ENCODE measurements at regions not wholly inside any gene's neighbourhood (a gene's known extent, or its start where the extent isn't known, plus 50 kb on each side); places are given as distances from the start of the nearest gene placed in this dataset.

- TF ChIP-seq, protein P1, sequence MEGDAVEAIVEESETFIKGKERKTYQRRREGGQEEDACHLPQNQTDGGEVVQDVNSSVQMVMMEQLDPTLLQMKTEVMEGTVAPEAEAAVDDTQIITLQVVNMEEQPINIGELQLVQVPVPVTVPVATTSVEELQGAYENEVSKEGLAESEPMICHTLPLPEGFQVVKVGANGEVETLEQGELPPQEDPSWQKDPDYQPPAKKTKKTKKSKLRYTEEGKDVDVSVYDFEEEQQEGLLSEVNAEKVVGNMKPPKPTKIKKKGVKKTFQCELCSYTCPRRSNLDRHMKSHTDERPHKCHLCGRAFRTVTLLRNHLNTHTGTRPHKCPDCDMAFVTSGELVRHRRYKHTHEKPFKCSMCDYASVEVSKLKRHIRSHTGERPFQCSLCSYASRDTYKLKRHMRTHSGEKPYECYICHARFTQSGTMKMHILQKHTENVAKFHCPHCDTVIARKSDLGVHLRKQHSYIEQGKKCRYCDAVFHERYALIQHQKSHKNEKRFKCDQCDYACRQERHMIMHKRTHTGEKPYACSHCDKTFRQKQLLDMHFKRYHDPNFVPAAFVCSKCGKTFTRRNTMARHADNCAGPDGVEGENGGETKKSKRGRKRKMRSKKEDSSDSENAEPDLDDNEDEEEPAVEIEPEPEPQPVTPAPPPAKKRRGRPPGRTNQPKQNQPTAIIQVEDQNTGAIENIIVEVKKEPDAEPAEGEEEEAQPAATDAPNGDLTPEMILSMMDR (IDR thresholded peaks at IDR 0.05): no peak
- DNase-seq: no peak
- Histone ChIP-seq H3K27me3 (ENCODE audit: control insufficient read depth, insufficient read depth, low read length) (no peaks in the 10 kb centered on the region), H3K4me3 (ENCODE audit: low read length) (no peak overlapping the region), H3K4me1 (ENCODE audit: control insufficient read depth, insufficient read depth, low read length) (peaks cover 4% of the 10 kb centered on the region), H3K9me3 (ENCODE audit: control insufficient read depth, insufficient read depth, low read length) (no peaks in the 10 kb centered on the region), H3K36me3 (ENCODE audit: control insufficient read depth, insufficient read depth, low read length) (peaks cover 6% of the 10 kb centered on the region), H3K27ac (ENCODE audit: low read length) (no peak overlapping the region)
- H3K27ac Mint-ChIP-seq: no peak overlapping the region
- intact Hi-C loops (cut with micrococcal nuclease): no loop called here
- ATAC-seq: no peak
- no peak overlapping the region for H3K4me3 Mint-ChIP-seq
- H3K4me1 Mint-ChIP-seq: peaks cover 19 to 26% of the 10 kb centered on the region in 2 donors
- H3K9me3 Mint-ChIP-seq: no peaks in the 10 kb centered on the region
- WGBS (ENCODE audit: insufficient coverage): 96% methylated on average over 7 of the region's 7 CpGs
- peaks cover 5% of the 10 kb centered on the region for H3K36me3 Mint-ChIP-seq
- no peaks in the 10 kb centered on the region for H3K27me3 Mint-ChIP-seq (ENCODE audit: low read depth in 2 of 2)
Measured at GRCh38 chr1:222991908-222992307, 151.1 kb downstream of the TLR5 start.

GRCh38 chr1:222994511-222995235 lies 148.4 kb downstream of the TLR5 start:
- H3K27ac ChIP-seq (ENCODE audit: low read length): no peak overlapping the region
- Mint-ChIP-seq H3K4me3 (no peak overlapping the region), H3K36me3 (peaks cover 5% of the 10 kb centered on the region), H3K27ac (no peak overlapping the region), H3K9me3 (no peaks in the 10 kb centered on the region), H3K4me1 (peaks cover 0 to 7% of the 10 kb centered on the region in 2 donors), H3K27me3 (ENCODE audit: low read depth in 2 of 2) (no peaks in the 10 kb centered on the region)
- DNase-seq: no peak
- no peak for ATAC-seq
- no peaks in the 10 kb centered on the region for H3K27me3 ChIP-seq (ENCODE audit: control insufficient read depth, insufficient read depth, low read length)
- no peak overlapping the region for H3K4me3 ChIP-seq (ENCODE audit: low read length)
- no peaks in the 10 kb centered on the region for H3K9me3 ChIP-seq (ENCODE audit: control insufficient read depth, insufficient read depth, low read length)
- TF ChIP-seq, protein P1 (IDR thresholded peaks at IDR 0.05): no peak
- intact Hi-C loops (cut with micrococcal nuclease): no loop called here
- H3K4me1 ChIP-seq (ENCODE audit: control insufficient read depth, insufficient read depth, low read length): no peaks in the 10 kb centered on the region
- WGBS (ENCODE audit: insufficient coverage): 100% methylated on average over 1 of the region's 4 CpGs
- H3K36me3 ChIP-seq (ENCODE audit: control insufficient read depth, insufficient read depth, low read length): peaks cover 6% of the 10 kb centered on the region

- Mint-ChIP-seq H3K36me3 (peaks cover 5% of the 10 kb centered on the region), H3K4me3 (no peak overlapping the region), H3K27me3 (ENCODE audit: low read depth in 2 of 2) (no peaks in the 10 kb centered on the region), H3K9me3 (no peaks in the 10 kb centered on the region), H3K27ac (no peak overlapping the region), H3K4me1 (peaks cover 0 to 7% of the 10 kb centered on the region in 2 donors)
- intact Hi-C loops (cut with micrococcal nuclease): no loop called here
- no peaks in the 10 kb centered on the region for H3K9me3 ChIP-seq (ENCODE audit: control insufficient read depth, insufficient read depth, low read length)
- no peak overlapping the region for H3K27ac ChIP-seq (ENCODE audit: low read length)
- 100% methylated on average over 2 of the region's 3 CpGs for WGBS (ENCODE audit: insufficient coverage)
- no peaks in the 10 kb centered on the region for H3K27me3 ChIP-seq (ENCODE audit: control insufficient read depth, insufficient read depth, low read length)
- ATAC-seq (no peak), DNase-seq (no peak)
- no peak overlapping the region for H3K4me3 ChIP-seq (ENCODE audit: low read length)
- TF ChIP-seq, protein P1 (IDR thresholded peaks at IDR 0.05): no peak
- no peaks in the 10 kb centered on the region for H3K4me1 ChIP-seq (ENCODE audit: control insufficient read depth, insufficient read depth, low read length)
- H3K36me3 ChIP-seq (ENCODE audit: control insufficient read depth, insufficient read depth, low read length): peaks cover 6% of the 10 kb centered on the region
Measured at GRCh38 chr1:222995236-222995580, 147.8 kb downstream of the TLR5 start.

All from natural killer cell (primary cell).